GM23248 (cell line): ENCODE measurements at regions not wholly inside any gene's neighbourhood (a gene's known extent, or its start where the extent isn't known, plus 50 kb on each side); places are given as distances from the start of the nearest gene placed in this dataset.

ENCODE experiments used
- DNase-seq: peaks from one replicate; pipeline ENCODE4 v3.0.0-alpha.2; 2015
- H2AFZ ChIP-seq: fragments of 200-600 bp; sonication (generic); 2 replicates; pipeline ENCODE4 v1.6.1; 2016; ENCODE audit warnings: antibody characterized with exemption
- H3F3A ChIP-seq: fragments of 200-600 bp; sonication (generic); 2 replicates; pipeline ENCODE4 v1.6.1; 2016; ENCODE audit warnings: mild to moderate bottlenecking, antibody characterized with exemption, mixed run types; ENCODE audit not compliant: insufficient read depth
- H3K27ac ChIP-seq: fragments of 200-600 bp; sonication (generic); 2 replicates; pipeline ENCODE4 v1.5.1; 2016; ENCODE audit warnings: mild to moderate bottlenecking
- H3K27me3 ChIP-seq: fragments of 200-600 bp; sonication (generic); replicated peaks from 2 replicates; pipeline ENCODE4 v1.6.1; 2016; ENCODE audit warnings: mild to moderate bottlenecking; ENCODE audit not compliant: insufficient read depth
- H3K36me3 ChIP-seq: fragments of 200-600 bp; sonication (generic); 2 replicates; pipeline ENCODE4 v1.6.1; 2016; ENCODE audit warnings: low read depth, mild to moderate bottlenecking
- H3K4me1 ChIP-seq: fragments of 200-600 bp; sonication (generic); 2 replicates; pipeline ENCODE4 v1.6.1; 2016; ENCODE audit warnings: mild to moderate bottlenecking; ENCODE audit not compliant: insufficient read depth
- H3K4me2 ChIP-seq: fragments of 200-600 bp; sonication (generic); one replicate; pipeline ENCODE4 v1.6.1; 2016; ENCODE audit warnings: mild to moderate bottlenecking; ENCODE audit not compliant: unreplicated experiment
- H3K4me3 ChIP-seq: fragments of 200-600 bp; sonication (generic); 2 replicates; pipeline ENCODE4 v1.5.1; 2016; ENCODE audit warnings: mild to moderate bottlenecking
- H3K79me2 ChIP-seq: fragments of 200-600 bp; sonication (generic); 2 replicates; pipeline ENCODE4 v1.6.1; 2016; ENCODE audit warnings: mild to moderate bottlenecking; ENCODE audit not compliant: insufficient read depth
- H3K9ac ChIP-seq: fragments of 200-600 bp; sonication (generic); 2 replicates; pipeline ENCODE4 v1.6.1; 2016; ENCODE audit warnings: mild to moderate bottlenecking
- H3K9me2 ChIP-seq: fragments of 200-600 bp; sonication (generic); 2 replicates; pipeline ENCODE4 v1.6.1; 2016; ENCODE audit warnings: mixed run types, mild to moderate bottlenecking, moderate library complexity; ENCODE audit not compliant: insufficient read depth
- H3K9me3 ChIP-seq: fragments of 200-600 bp; sonication (generic); one replicate; pipeline ENCODE4 v1.6.1; 2017; ENCODE audit warnings: low read depth
- H4K20me1 ChIP-seq: fragments of 200-600 bp; sonication (generic); 2 replicates; pipeline ENCODE4 v1.6.0; 2016; ENCODE audit not compliant: insufficient read depth
- EZH2 ChIP-seq: fragments of 200-600 bp; sonication (generic); IDR thresholded peaks from 2 replicates; pipeline ENCODE4 v1.6.1; 2018; ENCODE audit warnings: antibody characterized with exemption, mild to moderate bottlenecking; ENCODE audit not compliant: insufficient read depth, poor library complexity, severe bottlenecking
- EZH2phosphoT487 ChIP-seq: fragments of 200-600 bp; sonication (generic); IDR thresholded peaks from 2 replicates; pipeline ENCODE4 v1.6.1; 2018; ENCODE audit warnings: antibody characterized with exemption, moderate library complexity, mild to moderate bottlenecking, low read depth; ENCODE audit not compliant: insufficient read depth
- WGBS, 2 experiments: methylation state at CpG; one replicate each; pipeline ENCODE4 v1.1.6; 2015 to 2017; ENCODE audit warnings: low lambda C conversion rate in 2 of 2, low coverage in 1 of 2; ENCODE audit errors: missing lambda C conversion rate in 2 of 2; 5-methylcytosine and 5-hydroxymethylcytosine counted together
- in situ Hi-C: fragments of 300-500 bp; cut with MboI; formaldehyde crosslinking; loops from 2 replicates; pipeline ENCODE4 v1.15.0; 2020

DNA sequence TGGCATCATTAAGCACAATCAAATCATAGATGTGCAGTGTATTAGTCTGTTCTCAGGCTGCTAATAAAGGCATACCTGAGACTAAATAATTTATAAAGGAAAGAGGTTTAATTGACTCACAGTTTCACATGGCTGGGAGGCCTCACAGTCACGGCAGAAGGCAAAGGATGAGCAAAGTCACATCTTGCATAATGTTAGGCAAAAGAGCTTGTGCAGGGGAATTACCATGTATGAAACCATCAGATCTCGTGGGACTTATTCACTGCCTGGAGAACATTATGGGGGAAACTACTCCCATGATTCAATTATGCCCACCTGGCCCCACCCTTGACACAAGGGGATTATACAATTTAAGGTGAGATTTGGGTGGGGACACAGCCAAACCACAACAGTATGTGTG lies 245.2 kb upstream of the DACH1 start:
- H4K20me1 ChIP-seq, result no peaks in the 10 kb centered on the region
- H3K9me2 ChIP-seq, result no peaks in the 10 kb centered on the region
- no peaks in the 10 kb centered on the region for H3K27me3 ChIP-seq
- H2AFZ ChIP-seq, result no peak overlapping the region
- no peaks in the 10 kb centered on the region for H3K79me2 ChIP-seq
- no peak overlapping the region for H3K9ac ChIP-seq
- no peaks in the 10 kb centered on the region for H3K4me1 ChIP-seq
- 6 to 17% methylated on average over 2 of the region's 2 CpGs for WGBS, 2 experiments
- H3K9me3 ChIP-seq, result no peaks in the 10 kb centered on the region
- in situ Hi-C loops, result no loop called here
- no peak overlapping the region for H3K4me2 ChIP-seq
- TF ChIP-seq EZH2 (no peak), EZH2phosphoT487 (no peak)
- H3K36me3 ChIP-seq, result no peaks in the 10 kb centered on the region
- no peak for DNase-seq
- H3K27ac ChIP-seq, result no peak overlapping the region
- no peak overlapping the region for H3K4me3 ChIP-seq
- H3F3A ChIP-seq, result no peaks in the 10 kb centered on the region

DNA sequence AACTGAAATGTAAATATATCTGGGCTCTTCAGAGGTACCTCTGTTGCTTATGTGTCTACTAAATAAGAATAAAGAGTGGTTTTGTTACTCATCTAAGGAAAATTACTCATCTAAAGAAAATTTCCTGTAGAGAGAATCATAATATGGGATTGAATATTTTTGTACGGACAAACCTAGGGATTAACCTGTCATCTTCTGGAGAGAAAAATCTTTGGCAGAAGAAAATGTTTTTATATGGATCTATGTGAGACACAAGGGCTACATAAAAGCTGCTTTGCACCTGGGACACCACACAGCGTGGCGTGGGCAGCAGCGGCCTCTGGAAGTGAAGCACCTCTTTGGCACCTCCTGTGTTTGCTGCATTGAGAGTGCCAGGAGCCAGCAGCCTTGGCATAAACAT lies 242.9 kb upstream of the DACH1 start:
- no peaks in the 10 kb centered on the region for H3K9me2 ChIP-seq
- H3K4me2 ChIP-seq, result no peak overlapping the region
- H3K27me3 ChIP-seq, result no peaks in the 10 kb centered on the region
- in situ Hi-C loops, result no loop called here
- no peaks in the 10 kb centered on the region for H3K4me1 ChIP-seq
- no peaks in the 10 kb centered on the region for H4K20me1 ChIP-seq
- H3K9me3 ChIP-seq, result no peaks in the 10 kb centered on the region
- no peak overlapping the region for H3K4me3 ChIP-seq
- H3K9ac ChIP-seq, result no peak overlapping the region
- no peaks in the 10 kb centered on the region for H3K36me3 ChIP-seq
- TF ChIP-seq EZH2phosphoT487, result no peak
- no peak for TF ChIP-seq EZH2
- no peak overlapping the region for H3K27ac ChIP-seq
- no peak overlapping the region for H2AFZ ChIP-seq
- H3F3A ChIP-seq, result no peaks in the 10 kb centered on the region
- WGBS, 2 experiments, result 34 to 40% methylated on average over 4 of the region's 4 CpGs
- DNase-seq, result no peak
- no peaks in the 10 kb centered on the region for H3K79me2 ChIP-seq

DNA sequence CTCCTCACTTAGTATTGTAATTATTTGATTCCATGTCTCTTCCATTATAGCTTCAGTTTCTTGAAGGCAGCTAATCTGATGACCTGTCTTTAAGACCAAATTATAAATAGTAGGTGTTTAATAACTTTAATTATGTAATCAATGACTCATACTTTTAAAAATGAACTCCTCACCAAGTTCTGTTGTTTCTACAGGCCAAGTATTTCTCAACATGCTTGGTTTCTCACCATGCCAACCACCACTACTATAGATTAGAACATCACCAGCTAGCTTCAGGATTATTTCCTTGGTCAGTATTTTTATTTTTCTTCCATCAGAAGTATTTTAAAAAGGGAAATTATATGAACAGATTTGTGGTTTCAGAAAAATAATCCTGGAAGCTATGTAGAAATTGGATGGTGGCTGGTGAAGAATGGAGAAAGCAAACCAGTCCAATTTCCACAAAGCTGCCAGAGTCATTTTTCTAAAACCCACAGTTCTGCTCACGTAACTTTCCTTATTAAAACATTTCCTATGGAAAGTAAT lies 237.7 kb upstream of the DACH1 start:
- no peak overlapping the region for H3K27ac ChIP-seq
- no peak for TF ChIP-seq EZH2
- no peak for TF ChIP-seq EZH2phosphoT487
- H2AFZ ChIP-seq, result no peak overlapping the region
- no peak overlapping the region for H3K4me2 ChIP-seq
- no peak overlapping the region for H3K4me3 ChIP-seq
- no peaks in the 10 kb centered on the region for H4K20me1 ChIP-seq
- H3K36me3 ChIP-seq, result no peaks in the 10 kb centered on the region
- 3 to 5% methylated on average over 1 of the region's 1 CpG for WGBS, 2 experiments
- H3K9me3 ChIP-seq, result no peaks in the 10 kb centered on the region
- in situ Hi-C loops, result no loop called here
- no peaks in the 10 kb centered on the region for H3K79me2 ChIP-seq
- no peaks in the 10 kb centered on the region for H3K27me3 ChIP-seq
- no peak for DNase-seq
- no peaks in the 10 kb centered on the region for H3K4me1 ChIP-seq
- H3K9me2 ChIP-seq, result no peaks in the 10 kb centered on the region
- no peak overlapping the region for H3K9ac ChIP-seq
- H3F3A ChIP-seq, result no peaks in the 10 kb centered on the region

DNA sequence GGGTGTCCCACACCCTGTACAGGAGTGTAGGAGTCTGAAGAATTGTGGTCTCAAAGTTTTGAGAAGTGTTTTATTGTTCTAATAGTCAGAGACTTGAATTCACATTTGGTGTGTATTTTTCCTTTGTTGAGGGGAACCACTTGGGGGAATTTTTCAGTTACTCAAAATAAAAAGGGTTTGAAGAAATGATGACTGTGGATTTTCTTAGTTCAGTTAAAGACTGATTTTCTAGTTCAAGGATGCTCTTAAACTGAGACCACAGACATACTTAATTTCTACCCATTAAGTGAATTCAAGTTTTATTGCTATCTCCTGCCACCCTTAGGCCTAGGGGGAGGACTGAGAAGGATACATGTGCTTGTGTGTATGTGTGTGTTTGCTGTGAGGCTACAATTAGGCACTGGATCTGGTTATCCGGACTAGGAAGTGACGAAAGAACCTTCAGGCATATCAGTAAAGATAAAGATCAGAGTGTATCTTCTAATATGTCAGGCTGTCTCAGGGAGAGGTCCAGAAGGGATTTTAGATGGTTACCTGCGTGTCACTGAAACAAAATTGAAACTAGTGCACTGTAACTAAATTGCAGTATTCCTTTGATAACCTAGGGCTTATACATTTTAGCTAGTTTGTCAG lies 234.9 kb upstream of the DACH1 start:
- Histone ChIP-seq H3F3A (no peaks in the 10 kb centered on the region), H3K27me3 (no peaks in the 10 kb centered on the region), H3K4me3 (no peak overlapping the region), H3K9ac (no peak overlapping the region), H3K27ac (no peak overlapping the region), H3K4me2 (no peak overlapping the region), H3K9me3 (no peaks in the 10 kb centered on the region), H3K9me2 (no peaks in the 10 kb centered on the region), H2AFZ (no peak overlapping the region), H3K4me1 (no peaks in the 10 kb centered on the region), H4K20me1 (no peaks in the 10 kb centered on the region), H3K79me2 (no peaks in the 10 kb centered on the region), H3K36me3 (no peaks in the 10 kb centered on the region)
- TF ChIP-seq EZH2phosphoT487 (no peak), EZH2 (no peak)
- in situ Hi-C loops, result no loop called here
- no peak for DNase-seq
- WGBS, 2 experiments, result 18 to 20% methylated on average over 3 of the region's 3 CpGs

DNA sequence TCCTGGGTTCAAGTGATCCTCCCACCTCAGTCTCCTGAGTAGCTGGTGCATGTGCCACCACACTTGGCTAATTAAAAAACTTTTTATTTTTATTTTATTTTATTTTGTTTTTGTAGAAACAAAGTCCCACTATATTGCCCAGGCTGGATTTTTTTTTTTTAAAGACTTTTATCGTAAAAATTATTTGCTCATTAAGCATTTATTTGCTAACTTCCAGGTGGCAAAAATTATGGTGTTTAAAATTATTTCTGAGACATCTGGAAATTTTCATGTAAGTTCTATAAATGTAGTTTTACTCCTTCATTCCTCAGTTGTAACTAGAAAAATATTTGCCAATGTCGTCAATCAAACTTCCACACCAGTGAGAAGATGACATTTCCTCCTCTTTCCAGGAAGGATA lies 233.3 kb upstream of the DACH1 start:
- Histone ChIP-seq H3K4me1 (no peaks in the 10 kb centered on the region), H3K27ac (no peak overlapping the region), H3K9me2 (no peaks in the 10 kb centered on the region), H3K9me3 (no peaks in the 10 kb centered on the region), H3K4me3 (no peak overlapping the region), H3F3A (no peaks in the 10 kb centered on the region), H4K20me1 (no peaks in the 10 kb centered on the region), H3K27me3 (no peaks in the 10 kb centered on the region), H3K36me3 (no peaks in the 10 kb centered on the region), H3K9ac (no peak overlapping the region), H3K79me2 (no peaks in the 10 kb centered on the region), H3K4me2 (no peak overlapping the region), H2AFZ (no peak overlapping the region)
- WGBS, 2 experiments, result 0 to 8% methylated on average over 2 of the region's 2 CpGs
- in situ Hi-C loops, result no loop called here
- no peak for DNase-seq
- TF ChIP-seq EZH2 (no peak), EZH2phosphoT487 (no peak)
